DMS153 (cell line): ENCODE measurements at regions not wholly inside any gene's neighbourhood (a gene's known extent, or its start where the extent isn't known, plus 50 kb on each side); places are given as distances from the start of the nearest gene placed in this dataset.

Experiments
- DNase-seq: peaks from one replicate; lab custom pipeline; 2025; lab: John Stamatoyannopoulos, UW

DNA sequence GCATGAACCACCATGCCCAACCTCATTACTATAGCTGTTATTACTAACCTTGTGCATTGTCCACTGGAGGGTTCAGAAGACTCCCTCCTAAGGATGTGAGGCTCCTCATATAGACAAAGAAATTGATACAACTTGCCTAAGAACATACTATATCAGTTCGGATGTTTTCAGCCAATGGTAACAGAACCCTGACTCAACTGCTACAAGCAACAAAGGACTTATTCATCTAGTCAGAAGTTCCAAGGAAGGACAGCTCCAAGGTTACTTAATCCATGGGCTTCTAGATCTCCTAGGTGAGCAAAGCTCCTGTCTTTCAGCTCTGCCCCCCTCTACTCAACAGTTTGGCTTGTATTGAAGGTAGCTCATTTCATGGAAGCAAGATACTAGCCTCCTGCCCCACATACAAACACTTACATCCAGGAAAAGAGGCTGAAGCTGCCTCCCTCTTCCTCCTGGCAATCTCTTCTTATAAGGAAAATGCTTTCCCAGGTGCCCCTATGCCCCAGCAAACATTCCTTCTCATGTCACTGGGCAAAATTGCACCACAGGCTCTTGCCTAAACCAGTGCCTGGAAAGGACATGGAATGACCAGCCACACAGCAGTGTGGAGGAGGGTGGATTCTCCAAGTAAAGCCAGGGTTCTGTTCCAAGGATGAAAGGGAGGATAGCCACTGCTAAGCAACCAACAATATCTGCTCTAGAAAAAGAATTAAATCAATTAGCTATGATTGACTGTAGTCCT, 497.8 kb downstream of the FOXO1 start:
- no peak for DNase-seq

GRCh38 chr13:40169476-40169875, 497.0 kb downstream of the FOXO1 start:
- no peak for DNase-seq

GRCh38 chr13:40170091-40170490, 496.4 kb downstream of the FOXO1 start:
- no peak for DNase-seq

DNA sequence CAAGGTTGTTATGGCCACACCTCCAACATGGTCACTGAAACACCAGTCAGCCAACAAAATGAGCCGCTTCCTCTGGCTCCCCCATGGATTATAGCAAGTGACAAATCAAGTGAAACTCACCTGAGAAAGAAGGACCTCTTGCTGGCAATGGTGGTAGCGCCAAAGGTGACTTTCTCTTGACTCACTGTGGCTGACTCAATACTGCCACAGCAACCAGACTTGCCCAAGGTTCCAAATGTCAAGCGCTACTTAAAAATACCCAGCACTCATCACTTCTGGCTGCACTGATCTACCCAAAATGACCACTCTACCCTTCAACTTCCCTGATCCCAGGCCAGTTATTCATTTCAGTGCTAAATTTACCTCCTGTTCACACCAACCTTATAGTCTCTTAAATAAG, 495.5 kb downstream of the FOXO1 start:
- DNase-seq: no peak

DNA sequence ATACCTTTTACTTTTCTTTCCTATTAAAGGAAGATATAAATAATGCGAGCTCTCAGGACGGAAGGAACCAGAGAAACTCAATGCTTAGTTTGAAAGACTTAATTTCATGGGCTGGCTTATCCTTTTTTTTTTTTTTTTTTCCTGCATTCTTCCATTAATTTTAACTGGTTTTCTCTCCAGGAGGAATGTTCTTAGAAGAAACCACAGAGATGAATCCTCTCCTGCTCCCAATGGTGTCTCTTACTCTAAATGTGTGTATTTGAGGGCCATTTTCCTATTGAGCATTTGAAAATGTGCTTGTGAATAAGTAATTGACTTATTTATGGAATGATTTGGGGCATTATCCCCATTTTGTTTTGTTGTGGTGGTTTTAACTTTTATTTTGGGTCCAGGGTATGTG, 494.9 kb downstream of the FOXO1 start:
- DNase-seq: no peak

DNA sequence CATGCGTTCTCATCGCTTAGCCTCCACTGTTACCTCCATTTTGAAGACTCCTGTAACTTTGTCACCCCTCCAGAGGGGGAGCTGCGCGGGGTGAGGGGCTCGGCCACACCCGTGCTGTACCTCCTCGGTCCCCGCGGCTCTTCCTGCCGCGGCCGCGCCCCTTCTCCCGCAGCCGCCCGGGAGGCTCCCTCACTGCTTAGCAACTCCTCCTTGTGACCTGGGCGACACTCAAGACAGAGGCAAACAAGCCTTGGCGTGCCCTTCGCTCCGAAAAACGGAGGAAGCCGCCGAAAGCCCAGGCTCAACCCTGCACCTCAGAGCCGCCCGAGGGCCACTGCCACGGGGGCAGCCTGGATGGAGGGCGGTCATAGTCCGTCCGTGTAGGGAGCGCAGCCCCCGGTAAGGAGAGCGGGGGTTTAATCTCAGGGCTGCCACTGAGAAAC, 494.3 kb downstream of the FOXO1 start:
- no peak for DNase-seq

DNA sequence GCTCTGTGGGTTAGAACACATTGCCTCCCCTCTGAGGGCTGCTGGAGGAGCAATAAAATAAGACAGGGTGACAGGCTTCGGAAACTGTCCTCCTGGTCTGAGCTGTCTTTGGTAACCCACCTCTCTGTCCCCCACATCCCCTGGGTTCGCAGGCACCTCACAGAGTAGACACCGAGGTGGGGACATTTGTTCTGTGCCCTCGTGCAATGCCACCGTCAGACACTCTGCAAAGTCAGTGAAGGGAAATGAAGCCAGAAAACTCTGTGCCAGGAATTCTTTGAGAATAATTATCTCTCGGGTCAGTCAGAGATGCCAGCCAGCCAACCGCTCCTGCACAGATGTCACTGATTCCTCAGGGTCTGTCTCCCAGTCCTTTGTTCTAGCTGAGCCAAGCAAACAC, 493.6 kb downstream of the FOXO1 start:
- no peak for DNase-seq

DNA sequence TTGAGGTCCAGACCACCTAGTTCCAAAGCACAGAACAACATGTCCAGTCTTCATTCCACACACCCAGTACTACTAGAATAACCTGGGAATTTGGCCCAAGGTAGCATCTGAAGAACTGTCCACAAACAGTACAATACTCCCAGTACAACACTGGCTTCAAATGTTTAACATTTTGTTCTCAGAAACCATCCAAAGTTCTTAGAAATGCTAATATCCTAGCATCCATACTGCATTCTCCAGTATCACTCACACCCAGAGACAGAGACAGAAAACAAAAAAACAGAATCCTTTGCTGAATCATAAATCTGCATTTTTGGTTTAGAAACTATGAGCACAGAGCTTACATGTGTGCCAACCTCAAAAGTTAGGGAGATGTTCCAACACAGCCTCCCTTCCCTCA, 490.8 kb downstream of the FOXO1 start:
- no peak for DNase-seq

DNA sequence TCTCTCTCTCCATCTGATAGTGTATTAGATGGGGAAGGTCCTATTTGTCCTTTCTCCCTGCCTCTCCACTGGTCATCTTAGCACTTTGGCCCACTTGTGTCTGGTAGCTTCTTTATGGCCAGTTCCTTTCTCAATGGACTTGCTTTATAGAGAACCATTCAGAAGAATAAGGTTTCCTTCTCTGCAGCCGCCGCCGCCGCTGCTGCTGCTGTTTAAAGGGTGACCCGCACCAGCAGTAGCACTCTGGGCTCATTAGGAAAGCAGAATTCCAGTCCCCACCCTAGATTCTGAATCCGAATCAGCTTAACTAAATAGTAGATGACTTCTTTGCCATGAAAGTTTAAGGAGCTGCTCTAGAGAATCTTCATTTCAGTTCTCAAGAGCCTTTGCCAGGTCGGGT, 490.2 kb downstream of the FOXO1 start:
- no peak for DNase-seq

DNA sequence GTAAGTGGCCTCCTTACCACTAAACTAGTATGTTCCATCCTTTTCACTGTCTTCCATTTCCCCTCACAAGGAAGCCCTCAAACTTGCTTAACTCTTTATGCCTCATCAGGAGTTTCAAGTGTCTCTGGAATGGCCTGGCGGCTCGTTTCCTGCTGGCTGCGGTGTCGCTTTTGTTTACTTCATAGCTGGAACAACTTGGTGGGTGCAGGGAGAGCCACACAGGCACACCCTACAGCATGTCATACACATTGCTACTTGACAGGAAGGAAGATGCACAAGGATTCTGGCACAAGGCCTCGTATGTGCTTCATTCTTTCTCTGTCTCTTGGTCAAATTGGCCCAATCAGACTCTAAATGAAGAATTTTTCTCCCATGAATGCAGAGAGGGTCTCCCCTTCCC, 488.3 kb downstream of the FOXO1 start:
- no peak for DNase-seq

DNA sequence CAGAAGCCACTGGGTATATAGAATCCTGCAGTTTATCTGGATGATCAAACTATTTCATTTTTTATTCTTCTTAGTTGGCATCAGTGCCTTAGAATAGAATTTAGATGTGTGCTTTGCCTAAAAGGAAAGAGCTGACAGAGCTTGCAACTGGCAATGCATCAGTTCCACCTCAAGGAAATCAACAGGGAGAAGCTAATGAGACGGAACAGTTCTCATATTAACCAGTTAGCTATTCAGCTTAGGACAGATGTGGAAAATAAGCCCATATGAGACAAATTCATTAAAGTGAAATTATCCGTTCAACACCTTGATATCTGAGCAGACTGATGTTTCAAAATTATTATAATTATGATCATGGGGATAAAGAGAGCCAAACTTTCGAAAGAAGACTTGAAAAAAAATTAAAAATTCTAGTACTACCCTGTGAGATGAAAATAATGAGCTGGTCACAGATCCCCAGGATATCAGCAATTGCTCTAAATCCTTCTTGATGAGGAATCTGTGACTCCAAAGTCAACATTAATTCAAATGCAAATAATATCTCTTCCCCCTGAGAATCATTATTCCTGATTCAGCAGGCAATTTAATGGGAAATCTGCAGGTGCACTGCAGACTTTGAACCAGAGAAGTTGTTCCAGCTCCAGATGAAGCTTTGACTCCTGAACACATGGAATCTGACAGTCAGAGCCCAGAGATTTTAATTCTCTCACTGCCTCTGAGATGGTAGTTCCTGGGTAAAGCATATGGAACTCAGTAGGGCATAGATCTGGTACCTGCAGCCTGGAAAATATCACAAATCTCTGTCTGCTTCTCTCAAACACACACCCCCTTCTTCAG, 486.8 kb downstream of the FOXO1 start:
- DNase-seq: no peak

GRCh38 chr13:40180776-40181175, 485.7 kb downstream of the FOXO1 start:
- no peak for DNase-seq

GRCh38 chr13:40181203-40181845, 485.1 kb downstream of the FOXO1 start:
- DNase-seq: no peak

DNA sequence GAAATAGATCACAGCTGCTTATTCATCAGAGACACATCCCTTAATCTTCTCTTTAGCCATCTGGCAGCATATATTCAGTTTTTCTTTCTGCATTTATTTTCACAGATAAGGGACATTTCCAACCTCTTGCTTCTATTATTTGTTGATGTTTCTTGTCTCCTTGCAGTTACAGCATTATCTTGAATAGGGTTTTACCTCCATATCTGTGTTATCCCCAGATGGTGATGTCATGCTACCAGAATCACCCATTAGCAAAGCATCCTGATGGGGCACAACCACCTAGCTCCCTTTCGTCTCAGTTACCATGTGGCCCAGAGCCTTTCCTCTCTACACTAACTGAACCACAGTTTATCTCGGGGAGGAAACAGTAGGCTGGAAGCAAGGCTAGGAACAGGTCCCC, 483.9 kb downstream of the FOXO1 start:
- no peak for DNase-seq

- no peak for DNase-seq
Observed at GRCh38 chr13:40185414-40185813, 481.0 kb downstream of the FOXO1 start.

DNA sequence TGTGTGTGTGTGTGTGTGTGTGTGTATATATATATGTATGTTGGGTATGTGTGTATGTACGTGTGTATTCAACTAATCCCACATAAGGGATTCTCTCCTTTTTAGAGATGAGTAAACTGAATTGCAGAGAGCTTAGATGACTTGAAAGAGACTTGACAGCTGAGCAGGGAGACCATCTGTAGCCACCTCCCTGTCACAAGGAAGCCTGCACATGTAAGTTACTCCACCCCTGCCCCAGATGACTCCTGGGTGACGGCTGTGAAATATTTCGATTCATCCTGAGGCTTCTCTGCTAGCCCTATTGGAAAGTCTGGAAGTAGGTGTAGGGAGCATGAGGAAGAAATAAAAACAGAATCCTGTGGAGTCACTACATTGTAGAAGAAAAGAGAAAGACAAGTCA, 480.4 kb downstream of the FOXO1 start:
- no peak for DNase-seq

- no peak for DNase-seq
Observed at GRCh38 chr13:40186626-40187323, 479.7 kb downstream of the FOXO1 start.

- no peak for DNase-seq
Observed at GRCh38 chr13:40187324-40187795, 479.1 kb downstream of the FOXO1 start.

GRCh38 chr13:40187841-40188591, 478.4 kb downstream of the FOXO1 start:
- DNase-seq: no peak

GRCh38 chr13:40189426-40189825, 477.0 kb downstream of the FOXO1 start:
- no peak for DNase-seq

DNA sequence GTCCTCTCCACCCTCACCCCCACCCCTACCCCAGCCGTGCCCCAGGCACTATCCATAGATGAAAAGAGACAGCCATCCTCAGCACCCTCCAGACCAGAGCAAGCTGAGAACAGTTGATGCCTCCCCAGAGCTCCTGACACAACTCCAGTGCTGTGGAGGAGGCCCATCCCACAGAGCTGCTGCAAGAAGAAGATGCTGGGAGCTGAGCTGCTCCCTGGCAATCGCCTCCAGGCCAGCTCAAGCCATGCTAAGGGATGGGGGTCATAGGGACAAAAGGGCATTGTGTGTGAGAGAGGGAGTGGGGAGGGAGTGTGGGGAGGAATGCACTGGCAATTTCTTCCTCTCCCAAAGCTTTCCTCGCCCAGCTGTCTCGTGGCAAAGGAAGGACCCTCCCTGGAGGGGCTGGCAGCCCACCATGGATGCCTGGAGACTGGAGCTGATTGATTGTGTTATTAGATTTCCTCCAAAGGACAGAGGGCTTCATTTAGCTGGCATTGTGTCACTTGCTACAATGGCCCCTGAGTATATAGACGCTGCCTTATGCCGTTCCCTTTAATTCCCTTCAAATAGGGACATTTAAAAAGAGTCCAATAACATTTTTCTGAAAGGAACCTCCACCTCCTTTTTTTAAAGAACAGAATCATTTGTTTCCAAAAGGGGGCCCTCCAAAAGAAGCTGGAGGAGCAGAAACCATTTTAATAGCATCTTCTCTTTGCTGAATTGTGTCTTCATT, 476.4 kb downstream of the FOXO1 start:
- DNase-seq: no peak
